ENCODE measurements at regions not wholly inside any gene's neighbourhood (a gene's known extent, or its start where the extent isn't known, plus 50 kb on each side); places are given as distances from the start of the nearest gene placed in this dataset.

DNA sequence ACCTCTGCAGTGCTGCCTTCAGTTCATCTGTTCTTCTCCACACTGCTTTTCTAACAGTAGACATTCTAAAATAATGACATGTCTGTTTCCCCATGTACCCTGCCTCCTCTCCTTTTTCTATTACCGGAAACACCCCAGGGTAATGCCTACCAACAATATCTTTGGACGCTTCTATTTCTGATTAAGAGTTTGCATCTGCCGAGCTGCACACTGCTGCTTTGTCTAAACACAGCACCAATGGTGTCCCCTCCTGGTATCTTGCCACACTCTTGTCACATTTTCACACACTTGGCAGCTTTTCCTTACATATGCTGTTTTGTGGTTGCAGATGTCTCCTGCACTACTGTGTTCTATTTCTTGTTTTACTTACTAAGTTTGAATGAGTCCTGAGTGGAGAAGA is 288.8 kb downstream of the GRIA2 start:
- no peak for DNase-seq (ENCODE audit: low spot score)

DNA sequence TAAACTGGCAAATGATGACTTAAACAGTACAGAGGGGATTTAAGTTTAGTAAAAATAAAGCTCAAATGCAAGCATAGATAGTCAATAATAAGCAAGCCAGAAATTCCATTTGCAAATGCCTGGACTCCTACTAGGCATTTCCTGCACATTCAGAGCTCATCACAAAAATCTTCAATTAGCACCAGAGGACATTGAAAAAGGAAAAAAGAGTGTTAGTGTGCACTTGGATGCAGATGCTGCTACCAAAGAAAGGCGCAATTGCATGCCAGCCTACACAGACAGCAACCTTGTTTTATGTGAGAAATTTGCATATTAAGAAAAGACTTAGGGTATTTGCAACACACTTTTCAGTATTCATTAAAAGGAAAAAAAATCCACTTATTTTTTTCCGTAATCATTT is 282.1 kb downstream of the GRIA2 start:
- no peak for DNase-seq (ENCODE audit: low spot score)

DNA sequence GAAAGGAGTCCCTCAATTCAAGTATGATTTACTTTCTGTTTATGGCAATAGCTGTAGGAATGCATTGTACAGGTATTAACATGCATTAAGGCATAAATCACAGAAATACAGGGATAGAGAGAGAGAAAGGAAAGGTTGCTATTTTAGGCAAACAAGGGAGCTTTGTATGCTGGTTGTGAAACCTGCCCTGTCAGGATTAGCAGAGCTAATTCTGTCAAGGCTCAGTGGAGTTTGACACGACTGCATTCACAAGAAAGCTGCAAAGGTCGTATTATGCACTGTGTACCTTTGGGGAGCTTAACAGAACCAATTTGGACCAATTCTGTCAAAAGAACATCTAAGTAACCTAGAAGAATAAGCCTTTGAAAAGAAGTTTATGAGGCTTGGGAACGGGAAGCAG is 239.3 kb downstream of the GRIA2 start:
- no peak for DNase-seq (ENCODE audit: low spot score)

DNA sequence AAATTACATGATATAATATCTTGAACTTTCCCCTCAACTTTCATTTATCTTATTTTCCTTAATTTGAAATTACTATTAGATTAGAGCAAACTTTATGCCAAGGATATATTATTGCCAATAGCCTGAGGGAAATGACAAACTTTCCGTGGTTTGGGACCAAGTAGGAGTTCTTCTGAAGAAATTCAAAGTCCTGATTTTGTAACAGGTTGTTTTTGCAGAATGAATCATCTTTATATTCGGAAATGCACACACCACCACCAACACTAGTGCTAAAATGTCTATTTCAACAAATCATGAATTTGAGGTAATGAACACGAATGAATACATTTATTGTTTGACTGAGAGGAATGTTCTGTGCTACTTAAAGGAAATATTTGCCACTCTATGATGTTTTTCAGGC is 226.7 kb downstream of the GRIA2 start:
- DNase-seq (ENCODE audit: low spot score) = no peak

GRCh38 chr4:157444014-157444413 is 223.5 kb downstream of the GRIA2 start:
- DNase-seq (ENCODE audit: low spot score) = no peak

DNA sequence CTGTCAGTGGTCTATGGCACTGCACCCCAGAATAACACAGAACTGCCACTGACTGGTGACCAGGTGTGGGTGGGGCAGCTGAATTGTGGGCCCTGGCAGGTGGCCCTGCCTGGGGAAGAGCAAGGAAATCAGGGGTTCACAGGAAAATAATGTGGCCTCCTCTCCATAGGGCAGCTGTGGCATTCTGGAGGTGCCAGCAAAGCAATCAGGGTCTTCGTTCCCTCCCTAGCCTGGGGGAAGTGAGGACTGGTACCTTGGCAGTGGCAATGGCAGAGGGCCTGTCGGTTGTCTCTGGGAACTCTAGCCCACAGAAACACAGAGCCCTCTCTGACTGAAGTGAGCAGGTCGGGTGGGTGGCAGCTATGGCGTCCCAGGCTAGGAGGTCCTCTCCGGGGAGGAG is 223.0 kb downstream of the GRIA2 start:
- no peak for DNase-seq (ENCODE audit: low spot score)

- DNase-seq (ENCODE audit: low spot score) = no peak
Observed at GRCh38 chr4:157425897-157426296, 205.4 kb downstream of the GRIA2 start.

DNA sequence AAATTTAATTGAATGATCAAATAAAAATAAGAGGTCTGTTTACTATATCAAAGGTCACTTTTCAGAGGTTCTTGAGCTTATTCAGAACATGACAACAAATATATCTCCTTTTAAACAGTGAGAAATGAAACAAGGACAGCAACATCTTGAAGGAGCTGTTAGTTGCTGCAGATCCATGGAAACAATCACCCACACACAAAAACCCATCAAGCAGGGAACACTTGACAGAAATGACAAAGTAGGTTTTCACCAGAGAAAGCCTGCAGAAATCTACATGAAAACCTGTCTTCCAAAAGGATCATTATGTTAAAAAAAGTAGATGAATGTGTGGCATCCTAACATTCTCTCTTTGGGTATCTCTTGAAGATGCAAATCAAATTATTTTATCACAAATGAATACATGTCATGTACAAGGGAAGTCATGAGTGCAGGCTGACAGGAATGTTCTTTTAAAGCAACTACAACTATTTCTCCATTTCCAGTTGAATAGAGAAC is 203.0 kb downstream of the GRIA2 start:
- no peak for DNase-seq (ENCODE audit: low spot score)

GRCh38 chr4:157421365-157421764 is 200.8 kb downstream of the GRIA2 start:
- DNase-seq (ENCODE audit: low spot score) = no peak
